ENCODE measurements at regions not wholly inside any gene's neighbourhood (a gene's known extent, or its start where the extent isn't known, plus 50 kb on each side); places are given as distances from the start of the nearest gene placed in this dataset.

DNA sequence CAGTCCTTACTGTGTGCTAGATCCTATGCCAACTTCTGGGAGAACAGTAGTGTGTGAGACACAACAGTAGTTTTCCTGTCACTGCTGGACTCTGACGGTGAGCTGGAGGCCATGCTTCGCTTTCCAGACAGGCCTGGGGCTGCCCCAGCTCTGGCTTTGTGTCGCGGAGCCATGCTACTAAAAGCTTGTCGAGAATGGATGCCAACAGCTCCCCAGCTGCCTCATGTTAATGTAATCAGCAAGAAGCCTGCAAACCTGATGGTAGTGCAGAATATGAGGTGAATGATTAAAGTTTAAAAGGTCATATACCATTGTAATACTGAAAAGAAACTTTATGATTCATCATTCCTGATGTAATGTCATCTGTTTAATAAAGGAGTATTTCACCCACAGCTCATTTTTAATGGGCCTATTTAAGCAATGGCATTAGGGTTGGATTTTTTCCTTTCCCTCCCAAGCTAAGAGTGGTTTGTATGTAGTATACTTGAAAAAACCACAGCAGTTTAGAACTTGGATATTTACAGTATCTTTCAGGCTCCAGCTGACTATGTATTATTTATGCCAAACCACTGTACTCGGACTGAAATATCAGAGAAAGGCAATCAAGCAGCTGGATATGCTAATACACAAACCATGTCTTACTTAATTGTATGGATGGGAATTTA lies 343.0 kb downstream of the NUF2 start:
- DNase-seq: no peak

DNA sequence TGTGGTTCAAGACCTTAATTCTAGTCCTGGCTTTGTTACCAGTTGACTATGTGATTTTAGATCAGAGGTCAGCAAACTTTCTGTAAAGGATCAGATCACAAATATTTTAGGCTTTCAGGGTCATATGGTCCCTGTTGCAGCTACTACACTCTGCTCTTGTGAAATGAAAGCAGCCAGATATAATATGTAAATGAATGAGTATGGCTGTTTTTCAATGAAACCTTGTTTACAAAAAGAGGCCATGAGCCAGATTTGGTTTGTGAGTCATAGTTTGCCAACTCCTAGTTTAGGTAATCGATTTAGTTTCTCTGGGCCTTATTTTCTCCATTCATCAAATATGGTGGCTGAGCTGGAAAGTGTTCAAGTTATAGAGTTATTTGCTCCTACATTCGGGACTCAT lies 346.7 kb downstream of the NUF2 start:
- DNase-seq: no peak

DNA sequence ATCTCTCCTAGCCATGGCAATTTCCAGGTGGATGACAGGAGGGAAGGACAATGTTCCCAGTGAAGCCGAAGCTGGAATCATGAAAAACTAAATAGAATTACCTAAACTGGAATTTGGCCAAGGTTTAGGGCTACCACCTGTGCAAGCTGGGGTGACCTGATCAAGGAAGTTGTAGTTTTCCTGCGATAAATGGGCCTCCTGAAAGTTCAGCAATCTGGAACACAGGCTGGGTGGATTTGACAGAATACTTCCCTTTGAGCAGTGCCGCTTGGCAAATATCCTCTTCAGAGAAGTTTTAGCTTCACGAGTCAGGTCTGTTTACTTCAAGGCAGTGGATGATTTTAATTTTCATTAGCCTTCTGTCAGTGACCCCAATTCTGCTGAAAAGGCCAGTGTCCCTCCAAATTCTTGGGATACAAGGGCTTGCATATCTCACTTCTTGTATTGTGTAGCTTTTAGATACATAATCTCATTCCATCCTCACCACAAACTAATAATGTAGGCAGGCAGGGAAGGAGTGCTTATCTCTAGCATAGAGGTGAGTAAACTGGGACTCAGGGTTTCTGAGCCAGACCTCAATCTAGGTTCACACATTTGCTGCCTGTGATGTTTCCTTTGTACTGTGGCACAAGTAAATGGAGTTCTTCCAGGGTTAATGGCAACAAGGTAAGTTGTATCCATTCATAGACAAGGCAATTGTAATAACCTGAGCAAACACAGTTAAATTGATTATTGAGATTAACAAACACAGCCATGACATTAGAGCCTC lies 349.4 kb downstream of the NUF2 start:
- DNase-seq: no peak

DNA sequence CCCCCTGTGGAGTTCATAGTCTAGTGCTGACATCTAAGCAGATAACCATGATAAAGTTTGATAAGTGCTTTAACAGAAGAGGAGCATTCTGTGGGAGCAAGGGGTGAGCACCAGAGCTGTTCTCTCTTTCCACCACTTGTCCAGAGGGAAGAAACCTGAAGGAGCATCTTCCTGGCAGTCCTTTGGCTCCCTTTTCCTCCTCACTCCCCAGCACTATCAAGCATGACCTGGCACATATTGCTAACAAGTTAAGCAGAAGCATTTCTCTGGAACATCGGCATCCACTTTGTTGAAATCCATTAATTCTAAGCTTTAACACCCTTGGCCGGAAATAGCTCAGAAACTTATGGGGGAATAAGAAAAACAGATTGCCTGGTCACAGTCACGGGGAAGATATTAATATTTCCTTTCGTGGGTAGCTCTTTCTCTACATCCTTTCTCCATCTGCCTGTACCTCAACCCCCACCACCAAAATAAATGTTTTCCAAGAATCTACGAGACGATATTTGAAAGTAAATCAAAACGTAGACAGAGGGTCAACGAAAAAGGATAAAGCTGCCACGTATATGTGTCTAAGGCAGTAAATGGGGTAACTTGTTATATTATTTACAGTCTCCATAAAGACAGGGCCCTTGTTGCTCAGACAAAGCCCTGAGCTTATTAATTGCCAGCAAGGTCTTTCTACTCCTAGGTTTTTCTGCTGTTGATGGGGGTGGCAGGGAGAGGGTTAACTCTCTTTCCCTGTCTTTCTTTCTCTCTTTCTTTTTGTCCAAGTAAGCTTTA lies 351.4 kb downstream of the NUF2 start:
- no peak for DNase-seq

DNA sequence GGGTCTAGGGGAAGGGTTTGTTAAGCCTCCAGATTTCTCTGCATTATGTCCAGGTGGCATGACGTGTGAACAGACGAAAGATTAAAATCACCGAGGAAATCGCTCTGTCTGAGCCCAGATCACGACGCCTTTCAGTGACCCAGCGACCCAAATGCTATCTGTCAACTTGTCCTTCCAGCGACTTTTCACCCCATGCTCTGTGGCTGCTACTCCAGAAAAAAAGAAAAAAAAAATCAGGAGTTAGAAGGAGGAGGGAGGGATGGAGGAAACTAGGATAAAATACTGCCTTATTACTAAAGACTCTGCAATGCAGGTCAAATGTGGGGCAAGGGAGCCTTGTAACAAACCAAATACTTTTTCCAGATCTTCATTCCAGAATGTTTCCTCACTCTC lies 352.0 kb downstream of the NUF2 start:
- no peak for DNase-seq

DNA sequence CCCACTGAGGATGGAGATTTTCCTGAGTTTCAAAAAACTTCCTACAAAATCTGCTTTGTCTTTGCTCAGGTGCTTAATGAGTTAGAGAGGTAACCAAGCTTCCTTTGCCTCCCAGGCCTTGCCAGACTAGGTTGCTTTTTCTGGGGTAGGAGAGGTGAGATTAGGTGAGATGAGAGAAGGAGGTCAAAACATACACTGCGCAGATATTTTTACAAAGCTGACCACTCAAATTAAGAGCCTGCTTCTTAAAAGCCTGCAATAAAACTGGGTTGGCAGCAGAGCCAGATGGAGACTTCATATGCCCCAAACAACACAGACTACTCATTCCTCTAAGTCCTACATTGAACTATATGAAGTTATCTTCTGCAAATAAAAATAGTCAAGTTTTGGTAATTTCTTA lies 352.5 kb downstream of the NUF2 start:
- DNase-seq: no peak

DNA sequence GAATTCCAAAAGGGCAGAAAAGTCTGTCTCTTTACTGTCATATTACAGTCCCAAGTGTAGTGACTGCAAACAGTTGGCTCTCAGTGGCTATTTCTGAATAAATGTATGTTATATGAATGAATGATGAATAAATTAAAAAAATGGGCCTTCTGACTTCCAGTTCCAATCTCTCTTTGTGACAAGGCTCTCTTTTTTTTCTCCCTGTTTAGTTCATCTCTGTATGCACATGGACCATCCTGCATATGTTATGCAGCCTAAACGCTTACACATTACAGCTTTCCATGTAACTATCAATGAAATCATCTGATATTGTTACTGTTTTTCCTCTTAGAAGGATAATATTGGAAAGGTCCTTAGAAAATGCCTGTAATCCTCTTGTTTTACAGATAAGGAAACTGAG lies 363.0 kb downstream of the NUF2 start:
- no peak for DNase-seq

DNA sequence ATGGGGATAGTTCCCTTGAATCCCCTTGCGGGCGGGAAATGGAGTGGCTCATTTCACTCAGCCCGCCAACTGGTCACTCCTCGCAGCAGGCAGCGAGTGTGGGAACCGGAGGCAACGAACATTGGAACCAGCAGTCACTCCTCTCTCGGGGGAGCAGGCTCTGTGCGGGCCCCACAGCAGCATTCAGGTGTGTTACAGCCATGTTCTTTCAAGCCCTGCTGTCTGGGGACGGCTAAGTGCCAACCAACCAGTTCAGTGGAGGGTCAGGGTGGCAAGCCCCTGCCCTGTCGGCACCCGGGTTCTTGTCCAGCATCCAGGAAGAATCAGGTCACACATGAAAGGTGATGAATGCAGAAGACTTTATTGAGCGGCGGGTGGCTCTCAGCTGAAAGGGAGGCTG lies 370.5 kb downstream of the NUF2 start:
- no peak for DNase-seq

DNA sequence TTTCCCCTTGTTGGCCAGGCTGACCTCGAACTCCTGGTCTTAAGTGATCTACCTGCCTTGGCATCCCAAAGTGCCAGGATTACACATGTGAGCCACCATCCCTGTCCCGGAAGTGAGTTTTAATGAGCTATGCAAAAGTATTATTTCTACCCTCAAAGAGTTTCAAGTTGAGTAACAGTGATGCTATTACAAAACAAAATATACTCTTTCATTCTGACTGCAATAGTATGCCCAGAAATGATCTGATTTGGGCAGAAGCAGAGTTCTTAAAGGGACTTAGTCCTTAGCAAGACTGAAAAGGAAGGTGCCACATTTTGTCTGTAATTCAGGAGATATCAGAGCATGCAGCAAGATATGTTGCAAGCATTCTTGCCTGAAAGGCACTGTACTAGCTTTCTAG lies 375.4 kb downstream of the NUF2 start:
- DNase-seq: no peak

DNA sequence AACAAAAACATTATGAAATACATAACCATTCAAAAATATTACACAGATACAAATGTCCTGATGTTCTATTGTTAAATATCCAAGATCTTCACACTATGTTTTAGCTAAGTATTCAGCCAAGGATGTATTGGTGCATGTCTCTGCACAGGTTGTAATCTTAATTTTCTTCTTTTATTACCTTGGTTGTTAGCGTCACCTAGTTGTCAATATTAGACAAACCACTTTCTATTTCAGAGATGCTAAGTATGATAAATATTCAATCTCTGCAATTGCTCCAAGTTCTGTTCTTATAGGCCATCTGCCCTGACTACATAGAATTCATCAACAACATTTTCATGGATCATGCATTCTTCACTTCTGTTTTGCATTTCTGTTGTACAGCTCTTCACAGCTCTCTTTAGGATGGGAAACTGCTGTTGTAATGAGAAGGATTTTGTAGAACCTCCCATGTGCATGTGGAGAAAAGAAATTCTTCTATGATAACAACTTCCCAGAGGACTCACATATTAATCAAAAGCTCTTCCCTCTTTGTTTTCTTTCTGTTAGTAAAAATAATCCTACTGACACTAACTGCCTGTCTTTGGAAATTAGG lies 380.1 kb downstream of the NUF2 start:
- no peak for DNase-seq

DNA sequence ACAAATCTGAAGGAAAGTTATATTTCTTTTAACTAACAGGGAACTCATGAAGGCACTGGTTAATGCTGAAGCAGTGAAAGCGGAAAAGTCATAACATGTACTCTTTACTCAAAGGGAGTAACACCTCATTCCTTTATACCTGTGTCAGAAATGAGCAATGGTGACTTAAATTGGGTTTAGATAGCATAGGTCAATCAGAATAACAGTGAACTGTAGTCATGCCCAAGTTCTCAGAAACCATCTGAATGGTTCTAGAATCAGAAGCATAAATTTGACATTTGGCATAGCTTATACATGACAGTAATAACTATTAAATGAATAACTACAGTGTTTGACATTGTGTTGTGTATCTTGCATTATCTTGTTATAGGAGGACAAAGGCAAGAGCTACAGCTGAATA lies 382.0 kb downstream of the NUF2 start:
- no peak for DNase-seq

DNA sequence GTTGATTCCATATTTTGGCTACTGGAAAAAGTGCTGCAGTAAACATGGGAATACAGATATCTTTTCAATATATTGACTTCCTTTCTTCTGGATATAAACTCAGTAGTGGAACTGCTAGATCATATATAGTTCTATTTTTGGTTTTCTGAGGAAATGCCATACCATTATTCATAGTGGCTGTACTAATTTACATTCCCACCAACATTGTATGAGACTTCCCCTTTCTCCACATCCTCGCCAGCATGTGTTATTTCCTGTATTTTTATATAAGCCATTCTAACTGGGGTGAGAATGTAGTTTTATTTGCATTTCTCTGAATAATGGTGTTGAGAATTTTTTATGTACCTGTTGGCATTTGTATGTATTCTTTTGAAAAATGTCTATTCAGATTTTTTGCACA lies 385.2 kb downstream of the NUF2 start:
- no peak for DNase-seq

DNA sequence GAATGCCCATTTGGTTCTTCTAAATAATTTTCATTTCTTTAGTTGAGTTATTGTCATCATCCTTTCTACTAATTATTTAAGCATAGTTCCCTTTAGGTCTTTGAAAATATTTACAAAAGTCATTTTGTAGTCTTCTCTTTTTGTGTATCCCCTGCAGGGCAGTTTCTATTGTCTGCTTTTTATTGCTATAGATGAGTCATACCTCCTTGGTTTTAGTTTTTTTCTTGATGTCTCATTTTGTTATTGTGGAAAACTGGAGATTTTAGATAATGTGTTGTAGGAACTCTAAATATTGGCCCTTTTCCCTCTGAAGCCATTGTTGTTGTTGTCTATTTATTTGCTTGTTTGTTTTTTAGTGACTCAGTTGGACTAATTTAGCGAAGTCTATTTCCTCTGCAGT lies 387.9 kb downstream of the NUF2 start:
- DNase-seq: no peak

DNA sequence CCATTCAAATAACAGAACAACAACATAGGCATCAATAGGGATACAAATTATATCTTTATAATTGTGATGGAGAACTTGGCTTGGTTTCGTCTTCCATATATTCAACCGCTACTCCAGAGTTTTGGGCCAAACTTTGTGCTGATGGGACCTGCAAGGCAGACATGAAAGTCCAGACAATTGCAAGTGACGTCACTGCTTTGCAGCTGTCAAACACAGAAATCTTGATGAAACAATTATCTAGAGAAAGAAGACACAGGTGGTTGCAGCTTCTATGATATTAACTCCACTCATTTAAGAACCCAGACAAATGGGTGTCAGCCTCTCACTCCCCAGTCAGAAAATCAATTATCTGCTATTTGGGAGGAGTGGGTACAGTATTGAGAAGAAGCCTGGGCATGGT lies 390.6 kb downstream of the NUF2 start:
- no peak for DNase-seq

DNA sequence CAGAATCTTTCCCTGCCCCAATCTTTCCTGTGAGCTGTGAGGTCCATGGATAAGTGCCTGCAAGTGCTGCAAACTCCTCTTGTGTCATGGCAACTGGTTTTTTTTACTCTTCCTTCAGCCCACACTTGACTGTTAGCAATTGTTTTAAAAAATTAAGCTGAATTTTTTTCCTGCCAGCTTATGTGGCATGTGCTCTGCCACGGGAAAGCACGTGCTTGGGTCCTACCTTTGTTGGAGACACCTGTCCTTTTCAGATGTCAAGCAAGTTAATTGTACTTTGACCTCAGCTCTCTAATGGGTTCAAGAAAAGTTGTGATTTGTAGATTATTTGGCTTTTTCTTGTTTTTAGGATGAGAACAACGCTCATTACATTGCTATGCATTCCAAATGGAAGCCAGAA lies 398.5 kb downstream of the NUF2 start:
- DNase-seq: no peak

DNA sequence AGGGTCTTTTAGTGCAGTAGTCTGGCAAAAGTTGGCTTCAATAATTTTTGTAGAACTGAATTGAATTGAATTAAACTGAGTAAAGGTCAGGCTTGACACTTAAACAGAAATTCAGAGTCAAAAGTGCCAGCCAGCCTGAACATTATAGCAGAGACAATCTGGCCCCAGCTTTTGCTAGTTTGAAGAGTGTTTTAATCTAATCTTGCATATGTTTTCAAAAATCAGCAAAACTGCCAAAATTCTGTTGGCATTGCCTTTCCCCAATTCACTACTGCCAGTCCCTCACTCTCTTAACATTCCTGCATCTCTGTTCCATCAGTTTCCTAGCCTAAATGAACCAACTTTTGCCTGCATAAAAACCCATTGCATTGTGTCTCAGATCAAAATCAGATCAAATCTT lies 403.8 kb downstream of the NUF2 start:
- DNase-seq: no peak

DNA sequence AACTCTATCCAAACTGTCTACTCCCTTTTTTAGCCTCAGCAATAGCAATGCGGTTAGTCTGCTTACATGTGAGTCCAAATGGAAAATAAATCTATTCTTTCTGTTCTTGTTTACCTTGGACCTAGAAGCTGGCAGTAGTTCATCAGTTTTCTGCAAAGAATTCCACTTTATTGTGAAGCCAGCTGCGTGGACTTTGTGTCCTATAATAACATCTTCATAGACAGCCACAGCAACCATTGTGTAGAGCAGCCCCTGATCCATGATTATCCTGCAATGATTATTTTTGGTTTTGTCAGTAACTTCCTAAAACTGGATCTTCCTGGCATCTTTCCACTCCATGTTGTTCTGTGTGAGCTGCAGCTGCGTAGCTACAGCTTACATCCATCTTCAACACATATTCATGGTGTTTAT lies 408.7 kb downstream of the NUF2 start:
- DNase-seq: no peak

DNA sequence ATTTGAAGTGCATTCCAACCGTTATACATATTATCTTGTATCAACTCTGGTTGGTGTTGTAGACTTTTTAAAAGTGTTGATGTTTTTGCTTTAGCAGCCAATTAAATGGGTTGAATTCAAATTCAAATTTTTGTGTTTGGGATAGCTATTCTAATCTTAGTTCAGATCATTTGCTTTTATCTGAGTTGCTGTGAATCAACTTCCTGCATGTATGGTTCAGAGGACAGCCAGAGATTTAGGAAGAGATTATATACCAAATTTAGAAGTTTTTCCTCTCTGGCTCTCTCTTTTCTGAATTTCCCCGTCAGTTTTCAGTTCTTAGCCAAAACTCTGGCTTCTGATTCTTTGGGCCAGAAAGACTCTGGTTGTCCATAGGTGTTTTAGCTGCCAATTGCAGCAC lies 415.5 kb downstream of the NUF2 start:
- DNase-seq: no peak

DNA sequence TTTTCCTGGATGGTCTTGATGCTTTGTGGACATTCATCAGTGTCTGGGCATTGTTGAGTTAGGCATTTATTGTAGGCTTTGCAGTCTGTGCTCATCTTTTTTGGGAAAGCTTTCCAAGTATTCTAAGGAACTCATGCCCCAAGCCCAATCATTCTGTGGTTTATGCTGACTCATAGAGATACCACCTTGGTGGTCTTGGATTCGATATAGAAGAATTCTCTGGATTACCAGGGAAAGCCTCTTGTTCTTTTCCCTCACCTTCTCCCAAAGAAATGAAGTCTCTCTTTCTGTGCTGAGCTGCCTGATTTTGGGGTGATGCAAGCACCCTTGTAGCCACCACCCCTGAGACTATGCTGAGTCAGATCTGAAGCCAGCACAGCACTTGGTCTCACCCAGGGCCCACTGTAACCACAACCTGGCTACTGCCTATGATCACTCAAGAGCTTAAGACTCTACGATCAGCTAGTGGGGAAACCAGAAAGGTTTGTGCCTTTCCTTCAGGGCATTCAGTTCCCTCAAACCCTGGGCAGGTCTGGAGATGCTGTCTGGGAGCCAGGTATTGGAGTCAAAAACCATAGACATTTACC lies 422.6 kb downstream of the NUF2 start:
- no peak for DNase-seq

DNA sequence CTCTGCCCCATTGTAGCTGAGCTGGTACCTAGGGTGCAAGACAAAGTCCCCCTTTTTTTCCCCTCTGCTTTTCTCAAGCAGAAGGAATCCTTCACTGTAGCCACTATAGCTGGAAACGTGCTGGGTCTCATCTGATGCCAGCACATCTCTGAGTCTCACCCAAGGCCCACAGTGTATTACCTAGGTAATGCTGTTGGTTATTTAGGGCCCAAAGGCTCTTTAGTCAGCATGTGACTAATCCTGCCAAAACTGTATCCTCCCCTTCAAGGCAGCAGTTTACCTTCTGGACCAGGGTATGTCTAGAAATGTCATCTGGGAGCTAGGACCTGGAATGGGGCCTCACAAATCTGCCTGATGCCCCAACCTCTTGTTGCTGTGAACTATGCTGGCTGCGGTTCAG lies 423.4 kb downstream of the NUF2 start:
- DNase-seq: no peak

DNA sequence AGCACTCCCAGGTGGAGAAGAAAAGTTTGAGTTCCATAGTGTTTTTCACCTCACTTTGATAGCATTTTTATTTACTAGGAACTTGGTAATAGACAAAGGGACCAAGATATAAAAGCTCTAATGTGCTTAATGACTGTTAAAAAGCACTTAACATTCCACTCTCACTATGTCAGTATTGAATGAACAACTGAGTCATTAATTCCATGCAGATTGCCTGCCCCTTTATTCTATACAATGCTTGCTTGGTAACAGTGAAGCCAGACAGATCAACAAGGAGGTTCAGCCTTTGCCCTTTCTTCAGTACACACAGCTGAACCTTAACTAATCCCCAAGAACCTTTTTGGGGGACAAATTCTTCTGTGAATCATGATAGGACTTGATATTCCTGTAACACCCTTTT lies 425.5 kb downstream of the NUF2 start:
- DNase-seq: no peak

DNA sequence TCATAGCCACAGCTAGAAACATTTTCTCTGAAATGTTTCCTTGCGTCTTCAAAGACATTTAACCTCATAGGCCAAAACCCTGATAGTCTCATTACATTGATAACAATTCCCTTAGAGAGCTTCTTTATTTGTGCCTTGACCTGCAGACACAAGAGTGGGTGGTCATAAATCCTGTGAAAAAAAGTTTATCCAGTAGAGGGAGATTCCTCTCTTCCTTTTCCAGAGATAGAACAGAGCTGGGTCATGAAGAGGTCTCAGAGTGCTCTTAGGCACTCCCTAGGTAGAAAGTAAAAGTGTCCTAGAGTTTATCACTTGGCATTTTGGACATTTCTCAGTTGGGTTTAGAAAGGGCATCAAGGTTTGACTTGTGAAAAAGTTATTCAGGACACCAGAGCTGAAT lies 426.1 kb downstream of the NUF2 start:
- no peak for DNase-seq

DNA sequence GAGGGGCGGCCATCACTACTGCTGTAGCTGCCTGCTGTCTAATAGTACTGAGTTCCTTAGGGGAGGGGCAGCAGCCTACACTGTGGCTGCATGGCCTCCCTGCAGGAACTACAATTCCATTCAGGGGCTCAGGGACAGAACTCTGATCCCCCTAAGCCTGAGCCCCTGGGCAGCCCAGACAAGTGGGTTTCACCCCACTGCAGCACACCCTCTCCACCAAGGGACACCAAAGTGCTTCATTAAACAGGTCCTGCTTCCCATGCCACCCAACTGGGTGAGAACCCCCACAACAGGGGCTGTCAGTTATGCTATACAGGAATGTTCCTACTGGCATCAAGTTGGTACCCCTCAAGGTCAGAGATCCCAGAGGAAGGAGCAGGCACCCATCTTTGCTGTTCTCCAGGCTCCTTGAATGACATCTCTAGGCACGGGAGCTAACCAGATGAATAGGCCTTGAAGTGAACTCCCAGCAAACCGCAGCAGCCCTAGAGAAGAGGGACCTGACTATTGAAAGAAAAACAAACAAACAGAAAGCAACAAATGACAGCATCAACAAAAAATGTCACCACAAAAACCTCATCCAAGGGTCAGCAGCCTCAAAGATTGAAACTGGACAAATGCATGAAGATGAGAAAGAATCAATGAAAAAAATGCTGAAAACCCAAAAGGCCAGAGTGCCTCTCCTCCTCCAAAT lies 437.4 kb downstream of the NUF2 start:
- DNase-seq: no peak
